Ovary (tissue), 7 donors: ENCODE measurements at regions not wholly inside any gene's neighbourhood (a gene's known extent, or its start where the extent isn't known, plus 50 kb on each side); places are given as distances from the start of the nearest gene placed in this dataset.

Experiments used
- DNase-seq, 5 donors: peaks; one replicate each; pipeline ENCODE4 v3.0.0-alpha.2; 2019 to 2020
- H3K27ac ChIP-seq, 2 donors: fragments of 200-600 bp; one replicate each; pipeline versions ENCODE4 v1.5.1 to v1.8.0; 2019 to 2022
- H3K27me3 ChIP-seq: fragments of 200-600 bp; one replicate; pipeline ENCODE4 v1.8.0; 2022
- H3K36me3 ChIP-seq: fragments of 200-600 bp; sonication (generic); one replicate; pipeline ENCODE4 v1.5.1; 2019
- H3K4me1 ChIP-seq: one replicate; pipeline ENCODE4 v1.8.1; 2013; ENCODE audit warnings: mild to moderate bottlenecking, moderate library complexity; ENCODE audit not compliant: insufficient read depth
- H3K4me3 ChIP-seq: fragments of 200-600 bp; sonication (generic); one replicate; pipeline ENCODE4 v1.5.1; 2017
- H3K9me3 ChIP-seq, 2 donors: fragments of 200-600 bp in 1 of 2; sonication (generic) in 1 of 2; one replicate each; pipeline versions ENCODE4 v1.5.1 to v1.8.1; 2013 to 2019; ENCODE audit warnings: mild to moderate bottlenecking in 1 of 2, moderate library complexity in 1 of 2
- CTCF ChIP-seq, 3 donors: fragments of 450-650 bp in 2 of 3; fragments of 200-600 bp in 1 of 3; IDR thresholded peaks; one replicate each; pipeline versions ENCODE4 v1.5.1 to v1.8.0; 2016 to 2022; ENCODE audit warnings: antibody characterized with exemption in 3 of 3, mild to moderate bottlenecking in 1 of 3
- EP300 ChIP-seq: sonication (generic); formaldehyde crosslinking; IDR thresholded peaks from one replicate; pipeline ENCODE4 v1.6.1; 2017; ENCODE audit warnings: antibody characterized with exemption
- POLR2A ChIP-seq: fragments of 450-650 bp; IDR thresholded peaks from one replicate; pipeline ENCODE4 v1.6.1; 2017; ENCODE audit warnings: antibody characterized with exemption, mild to moderate bottlenecking, moderate library complexity
- WGBS, 3 donors: extraction: QIAGEN DNeasy Blood & Tissue Kit in 1 of 3; methylation state at CpG; one replicate each; pipeline versions ENCODE4 v1.1.5 to v1.1.7; 2013 to 2017; 5-methylcytosine and 5-hydroxymethylcytosine counted together
- intact Hi-C, 4 donors: fragments of 100-400 bp; cut with DNase I; formaldehyde crosslinking; loops; one replicate each; pipeline versions ENCODE4 v1.11.0 to v1.15.1; 2022 to 2023
- donor health status: DM: no; HTN: no; CAD: no; lungs with moderate emphysema.
- donor health status: DM: no; HTN: no; CAD: no.
- donor health status: Bipolar disorder and iron deficiency.
- donor health status: DM: no; HTN: no; CAD: no.
- donor health status: DM: yes; HTN: yes; CAD: no.

GRCh38 chr21:45348591-45349327, 56.2 kb upstream of the COL18A1 start:
- Histone ChIP-seq H3K36me3 (no peaks in the 10 kb centered on the region), H3K9me3 (no peaks in the 10 kb centered on the region), H3K27me3 (no peaks in the 10 kb centered on the region), H3K4me3 (no peak overlapping the region), H3K27ac (peak overlapping the region; percentile 76 to 79), H3K4me1 (peaks cover 24% of the 10 kb centered on the region)
- DNase-seq, result peak in 1 of 5 donors; percentile 57
- 83 to 89% (median 86%) methylated on average over 17 to 18 of the region's 18 CpGs for WGBS, 3 donors
- intact Hi-C loops, result loop anchor here in 1 of 4 donors (5.0 kb wide), 1 partner anchor 41 kb away; no protein-coding TSS in a partner anchor
- TF ChIP-seq EP300, result no peak
- TF ChIP-seq CTCF (IDR thresholded peaks at IDR 0.05), result no peak
- no peak for TF ChIP-seq POLR2A

GRCh38 chr21:45350206-45350854, 54.6 kb upstream of the COL18A1 start:
- no peaks in the 10 kb centered on the region for H3K9me3 ChIP-seq
- no peak overlapping the region for H3K4me3 ChIP-seq
- peak overlapping the region in 1 of 2 donors; percentile 19 for H3K27ac ChIP-seq
- H3K27me3 ChIP-seq, result no peaks in the 10 kb centered on the region
- WGBS, 3 donors, result 82 to 84% (median 82%) methylated on average over 8 of the region's 8 CpGs
- TF ChIP-seq POLR2A (no peak), CTCF (IDR thresholded peaks at IDR 0.05) (no peak), EP300 (no peak)
- H3K4me1 ChIP-seq, result peaks cover 24% of the 10 kb centered on the region
- no peak for DNase-seq
- no peaks in the 10 kb centered on the region for H3K36me3 ChIP-seq
- intact Hi-C loops, result no loop called here

GRCh38 chr21:45351061-45351460, 53.9 kb upstream of the COL18A1 start:
- peak overlapping the region in 1 of 2 donors; percentile 21 for H3K27ac ChIP-seq
- peaks cover 24% of the 10 kb centered on the region for H3K4me1 ChIP-seq
- H3K36me3 ChIP-seq, result no peaks in the 10 kb centered on the region
- intact Hi-C loops, result no loop called here
- H3K4me3 ChIP-seq, result no peak overlapping the region
- H3K27me3 ChIP-seq, result no peaks in the 10 kb centered on the region
- TF ChIP-seq EP300, result no peak
- no peak for TF ChIP-seq POLR2A
- no peak for TF ChIP-seq CTCF (IDR thresholded peaks at IDR 0.05)
- 92 to 94% (median 92%) methylated on average over 22 of the region's 22 CpGs for WGBS, 3 donors
- no peaks in the 10 kb centered on the region for H3K9me3 ChIP-seq
- DNase-seq, result no peak

GRCh38 chr21:45351526-45352275, 53.3 kb upstream of the COL18A1 start:
- intact Hi-C loops, result no loop called here
- Histone ChIP-seq H3K9me3 (no peaks in the 10 kb centered on the region), H3K36me3 (no peaks in the 10 kb centered on the region), H3K4me1 (peaks cover 27% of the 10 kb centered on the region), H3K4me3 (no peak overlapping the region), H3K27me3 (no peaks in the 10 kb centered on the region), H3K27ac (no peak overlapping the region)
- 85 to 87% (median 86%) methylated on average over 12 of the region's 12 CpGs for WGBS, 3 donors
- no peak for DNase-seq
- TF ChIP-seq EP300, result no peak
- TF ChIP-seq CTCF (IDR thresholded peaks at IDR 0.05), result no peak
- TF ChIP-seq POLR2A, result no peak
